K562 (cell line): ENCODE measurements at regions not wholly inside any gene's neighbourhood (a gene's known extent, or its start where the extent isn't known, plus 50 kb on each side); places are given as distances from the start of the nearest gene placed in this dataset.

Experiments
- CBX5 ChIP-seq: IDR thresholded peaks from 2 replicates; pipeline ENCODE4 v1.6.1; 2014; ENCODE audit warnings: low read depth, borderline replicate concordance
- RBFOX2 ChIP-seq: fragments of 200-400 bp; formaldehyde crosslinking; IDR thresholded peaks from 2 replicates; pipeline ENCODE4 v1.6.1; 2017; ENCODE audit warnings: low read depth, mild to moderate bottlenecking, low read length, moderate library complexity
- RERE ChIP-seq: sonication (generic); formaldehyde crosslinking; IDR thresholded peaks from 2 replicates; pipeline ENCODE4 v1.8.0; 2023; ENCODE audit warnings: missing genetic modification reagents, mild to moderate bottlenecking, borderline replicate concordance
- RFX7 ChIP-seq: fragments of 250-450 bp; sonication (Bioruptor Pico); IDR thresholded peaks from 2 replicates; pipeline ENCODE4 v1.5.1; 2021; ENCODE audit warnings: mild to moderate bottlenecking
- VEZF1 ChIP-seq: fragments of 200-800 bp; sonication (Bioruptor generic); IDR thresholded peaks from 2 replicates; pipeline ENCODE4 v1.6.1; 2017; ENCODE audit warnings: missing genetic modification characterization, missing compliant biosample characterization
- ZNF311 ChIP-seq: fragments of 250-450 bp; sonication (Bioruptor Pico); IDR thresholded peaks from 2 replicates; pipeline ENCODE4 v1.4.0; 2020; ENCODE audit warnings: mild to moderate bottlenecking, moderate library complexity

GRCh38 chr18:69186162-69186561 lies 214.5 kb upstream of the DOK6 start (continued):
- TF ChIP-seq RERE (no peak), CBX5 (no peak), RFX7 (CRISPR knock-in tag) (no peak), VEZF1 (no peak), RBFOX2 (no peak), ZNF311 (CRISPR knock-in tag) (no peak)
